IPS-NIHi7 (cell line): ENCODE measurements at regions not wholly inside any gene's neighbourhood (a gene's known extent, or its start where the extent isn't known, plus 50 kb on each side); places are given as distances from the start of the nearest gene placed in this dataset.
A peak's percentile ranks its signal among the peaks of the same experiment; 100 is the strongest.
"Not testable (repeated sequence)": the region's sequence is repeated elsewhere in the genome, so short reads cannot be mapped to it uniquely, and the experiment has no call there.

Experiments
- DNase-seq: peaks from one replicate; pipeline ENCODE4 v3.0.0; 2012; ENCODE audit warnings: mixed read lengths; ENCODE audit errors: extremely low spot score

DNA sequence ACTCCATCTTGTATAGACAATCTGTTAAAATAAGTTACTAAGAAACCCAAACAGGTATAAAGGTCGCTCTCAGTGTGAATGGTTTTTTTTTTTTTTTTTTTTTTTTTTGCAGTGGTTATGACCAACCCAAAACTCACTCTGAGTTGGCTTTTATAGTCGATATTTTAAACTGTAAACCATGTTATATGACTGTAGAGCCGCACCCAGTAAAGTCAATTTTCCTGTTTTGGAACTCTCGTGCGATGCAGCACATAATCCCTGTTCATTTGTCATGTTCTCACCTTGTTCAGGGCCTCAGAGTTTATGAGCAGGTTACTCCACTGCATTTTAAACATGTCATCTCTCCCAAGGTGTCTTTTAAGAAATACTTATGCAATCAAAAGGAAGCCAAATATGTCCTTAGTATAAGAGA, 112.5 kb downstream of the KLF5 start:
- DNase-seq: no peak

DNA sequence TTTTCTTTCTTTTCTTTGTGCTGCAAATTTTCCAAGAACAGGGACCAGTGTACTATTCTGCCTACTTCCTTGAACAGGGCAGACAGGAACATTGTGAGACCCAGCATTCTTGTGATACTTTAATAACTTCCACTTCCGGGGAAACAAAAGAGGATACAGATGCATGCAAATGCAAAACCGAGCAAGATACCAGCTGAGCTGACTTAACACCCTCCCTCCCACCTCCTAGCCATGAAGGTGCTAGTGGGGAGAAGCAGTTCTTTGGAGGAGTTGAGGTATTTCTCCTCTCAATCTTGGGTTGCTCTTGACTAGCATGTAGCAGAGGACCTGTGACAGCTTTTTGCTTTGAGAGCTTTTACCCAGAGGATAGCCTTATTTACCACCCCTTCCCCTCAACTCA, 111.2 kb downstream of the KLF5 start:
- DNase-seq: peak; percentile 23

DNA sequence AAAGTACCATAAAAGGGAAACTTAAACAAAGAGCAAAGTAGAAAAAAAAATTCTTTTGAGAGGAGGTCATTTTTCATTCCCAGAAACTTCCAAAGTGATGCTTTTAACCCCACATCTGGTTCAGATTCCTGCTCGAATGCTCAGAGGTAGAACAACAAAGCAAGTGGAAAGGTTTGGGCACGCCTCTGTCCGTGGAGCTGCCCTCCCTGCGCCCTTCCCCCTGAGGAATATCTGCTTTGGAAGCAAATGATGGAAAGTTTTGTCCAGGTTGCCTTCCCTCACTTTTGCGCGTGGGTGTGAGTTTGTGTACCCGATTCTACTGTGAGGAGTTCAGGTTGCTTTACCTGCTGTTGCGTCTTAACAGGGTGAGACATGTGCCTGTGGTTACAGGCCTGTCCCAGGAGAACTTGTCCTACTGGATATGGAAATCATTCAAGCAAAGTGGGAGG, 110.2 kb downstream of the KLF5 start:
- no peak for DNase-seq

DNA sequence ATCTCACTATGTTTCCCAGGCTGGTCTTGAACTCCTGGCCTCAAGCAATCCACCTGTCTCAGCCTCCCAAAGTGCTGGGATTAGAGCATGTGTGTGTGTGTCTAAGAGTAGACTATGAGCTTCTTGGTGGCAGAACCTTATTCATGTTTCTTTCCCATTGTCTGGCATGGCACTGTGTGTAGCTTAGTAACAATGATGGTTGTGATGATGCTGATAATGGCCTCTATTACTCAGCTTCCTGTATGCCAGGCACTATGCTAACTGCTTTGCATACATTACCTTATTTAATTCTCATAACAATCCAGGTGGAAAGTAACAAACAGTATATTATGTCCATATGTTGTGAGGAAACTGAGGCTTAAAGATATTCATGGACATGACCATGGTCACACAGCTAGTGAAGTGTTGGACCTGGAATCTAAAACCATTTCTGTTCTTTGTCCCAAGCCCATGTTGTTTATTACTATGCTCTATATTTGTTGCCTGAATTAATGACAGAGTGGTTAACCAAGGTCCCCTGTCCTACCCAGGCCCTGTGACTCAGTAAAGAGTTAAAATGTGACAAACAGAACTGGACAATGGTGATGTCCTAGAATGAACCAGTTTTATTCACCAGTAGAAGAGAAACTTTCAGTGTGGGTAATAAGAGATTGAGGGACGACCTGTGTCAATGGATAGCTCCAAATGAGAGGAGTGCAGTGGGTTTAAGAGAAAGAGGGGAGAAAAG, 109.6 kb downstream of the KLF5 start:
- no peak for DNase-seq

DNA sequence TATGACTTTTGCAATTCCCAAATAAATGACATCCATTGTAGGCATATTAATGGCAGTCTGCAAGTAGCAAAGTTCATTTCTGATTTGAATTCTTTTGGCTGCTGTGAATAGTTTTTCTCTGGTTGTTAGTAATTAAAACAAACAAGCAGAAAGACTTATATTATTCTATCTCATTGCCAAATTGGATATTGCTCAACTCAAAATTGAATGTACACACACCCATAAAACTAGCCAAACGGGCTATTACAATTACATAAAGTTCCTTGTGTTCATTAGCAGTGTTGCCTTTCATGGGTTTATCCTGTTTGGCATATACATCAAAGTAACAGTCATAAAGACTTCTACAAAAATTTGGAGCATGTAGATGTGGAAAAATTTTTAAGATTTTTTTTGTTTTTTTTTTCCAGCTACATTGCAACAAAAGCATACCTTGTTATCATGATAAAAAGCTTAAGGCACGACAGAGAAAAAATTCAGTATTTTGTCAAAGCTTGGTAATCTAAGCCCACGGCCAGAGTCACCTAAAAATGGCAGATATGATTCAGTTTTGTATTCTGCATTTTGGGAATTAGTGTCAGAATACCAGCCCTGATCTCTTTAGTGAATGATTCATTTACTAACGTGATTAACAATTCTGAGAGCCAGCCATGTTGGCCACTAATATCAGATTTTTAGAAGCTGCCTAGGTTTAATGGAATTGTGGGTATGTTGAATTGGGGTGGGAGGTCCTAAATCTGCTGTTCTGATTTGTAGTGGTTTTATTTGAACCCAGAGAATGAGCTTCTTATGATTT, 108.4 kb downstream of the KLF5 start:
- no peak for DNase-seq

DNA sequence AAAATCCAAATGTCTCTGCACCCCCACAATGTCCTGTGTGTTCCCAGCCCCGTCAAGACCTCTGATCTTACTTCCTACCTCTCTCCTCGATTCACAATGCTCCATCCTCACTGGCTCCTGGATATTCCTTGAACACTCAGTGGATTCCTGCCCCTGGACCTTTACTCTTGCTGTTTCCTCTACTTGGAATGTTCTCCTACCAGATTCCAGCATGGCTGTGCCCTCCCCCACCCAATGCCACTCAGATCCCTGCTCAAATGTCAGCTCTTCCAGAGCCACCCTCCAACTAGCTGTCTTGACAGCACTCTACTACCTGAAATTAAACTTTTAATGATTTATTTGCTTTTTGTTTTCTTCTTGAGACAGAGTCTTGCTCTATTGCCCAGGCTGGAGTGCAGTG, 107.4 kb downstream of the KLF5 start:
- no peak for DNase-seq

DNA sequence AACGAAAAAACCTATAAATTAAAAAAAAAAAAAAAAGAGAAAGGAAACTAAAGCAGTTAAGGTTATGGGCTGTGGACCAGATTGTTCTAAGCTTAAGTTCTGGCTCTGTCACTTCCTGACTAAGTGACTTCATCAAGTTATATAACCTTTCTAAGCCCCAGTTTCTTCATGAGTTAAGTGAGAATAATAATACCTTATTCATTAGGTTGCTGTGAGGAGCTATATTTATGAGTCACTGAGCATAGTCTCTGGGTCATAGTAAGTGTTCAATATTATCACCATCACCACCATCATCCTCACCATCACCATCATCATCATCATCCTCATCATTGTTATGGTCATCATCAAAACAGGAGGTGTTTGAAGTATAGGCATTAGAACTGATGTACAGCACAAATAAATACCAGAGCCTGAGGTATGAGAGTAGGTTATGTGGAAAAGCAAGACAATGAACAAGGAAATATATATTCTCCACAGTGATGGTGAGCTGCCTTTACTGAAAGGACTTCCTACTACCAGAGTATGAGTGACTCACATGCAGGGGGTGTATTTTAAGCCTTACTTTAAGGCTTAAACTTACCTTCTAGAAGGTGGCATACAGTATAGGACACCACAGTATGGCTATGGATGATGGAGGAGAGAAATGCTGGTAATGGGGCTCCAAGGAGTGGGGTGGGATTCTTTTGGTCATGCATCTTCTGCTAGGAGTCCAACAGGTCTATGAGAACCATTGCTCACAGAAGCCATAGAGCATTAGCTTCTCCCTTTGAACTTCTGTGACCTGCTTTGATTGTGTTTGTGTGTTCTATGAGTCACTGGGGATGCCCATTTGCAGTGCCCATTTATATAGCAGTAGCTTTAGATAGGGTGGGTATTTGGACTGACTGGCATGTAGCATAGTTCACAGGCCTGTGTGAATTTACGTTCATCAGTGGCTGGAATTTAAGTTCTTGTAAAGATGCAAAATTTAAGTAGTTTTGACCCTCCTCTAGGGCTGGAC, 104.4 kb downstream of the KLF5 start:
- no peak for DNase-seq

DNA sequence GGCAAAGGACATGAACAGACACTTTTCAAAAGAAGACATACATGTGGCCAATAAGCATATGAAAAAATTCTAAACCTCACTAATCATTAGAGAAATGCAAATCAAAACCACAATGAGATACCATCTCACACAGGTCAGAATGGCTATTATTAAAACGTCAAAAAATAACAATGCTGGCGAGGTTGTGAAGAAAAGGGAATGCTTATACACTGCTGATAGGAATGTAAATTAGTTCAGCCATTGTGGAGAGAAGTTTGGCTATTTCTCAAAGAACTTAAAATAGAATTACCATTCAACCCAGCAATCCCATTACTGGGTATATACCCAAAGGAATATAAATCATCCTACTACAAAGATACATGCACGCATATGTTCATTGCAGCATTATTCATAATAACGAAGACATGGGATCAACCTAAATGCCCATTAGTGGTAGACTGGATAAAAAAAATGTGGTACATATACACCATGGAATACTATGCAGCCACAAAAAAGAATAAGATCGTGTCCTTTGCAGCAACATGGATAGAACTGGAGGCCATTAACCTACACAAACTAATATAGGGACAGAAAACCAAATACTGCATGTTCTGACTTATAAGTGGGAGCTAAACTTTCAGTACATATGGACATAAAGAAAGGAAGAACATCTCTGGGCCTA, 101.7 kb downstream of the KLF5 start:
- not testable (repeated sequence) for DNase-seq

DNA sequence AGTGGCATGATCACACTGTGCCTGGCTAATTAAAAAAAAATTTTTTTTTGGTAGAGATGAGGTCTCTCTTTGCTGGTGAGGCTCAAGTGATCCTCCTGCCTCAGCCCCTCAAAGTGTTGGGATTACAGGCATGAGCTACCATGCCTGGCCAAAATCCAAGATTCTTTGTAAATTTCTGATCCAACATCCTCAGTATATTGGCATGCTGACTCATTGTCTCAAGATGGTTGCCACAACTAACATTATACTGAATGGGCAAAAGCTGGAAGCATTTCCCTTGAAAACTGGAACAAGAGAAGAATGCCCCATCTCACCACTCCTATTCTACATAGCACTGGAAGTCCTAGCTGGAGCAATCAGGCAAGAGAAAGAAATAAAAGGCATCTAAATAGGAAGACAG, 100.0 kb downstream of the KLF5 start:
- no peak for DNase-seq

DNA sequence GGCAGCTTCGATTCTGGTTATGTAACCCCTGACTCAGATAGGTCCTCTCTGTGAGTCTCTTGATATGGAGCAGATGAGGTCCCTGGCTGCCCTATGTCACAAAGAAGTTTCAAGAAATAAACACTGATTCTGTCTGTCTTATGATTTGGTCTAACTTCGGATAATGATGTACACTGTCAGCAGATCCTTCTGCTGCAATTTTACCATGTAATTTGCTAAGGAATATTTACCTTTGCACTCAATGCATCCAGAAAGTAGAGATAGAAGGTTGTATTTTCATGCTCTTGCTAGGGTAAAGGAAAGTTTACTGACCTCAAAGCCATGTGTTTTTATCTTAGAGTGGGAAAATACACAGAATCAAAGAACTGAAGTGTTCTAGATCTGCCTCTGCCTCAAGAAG, 98.2 kb downstream of the KLF5 start:
- no peak for DNase-seq

DNA sequence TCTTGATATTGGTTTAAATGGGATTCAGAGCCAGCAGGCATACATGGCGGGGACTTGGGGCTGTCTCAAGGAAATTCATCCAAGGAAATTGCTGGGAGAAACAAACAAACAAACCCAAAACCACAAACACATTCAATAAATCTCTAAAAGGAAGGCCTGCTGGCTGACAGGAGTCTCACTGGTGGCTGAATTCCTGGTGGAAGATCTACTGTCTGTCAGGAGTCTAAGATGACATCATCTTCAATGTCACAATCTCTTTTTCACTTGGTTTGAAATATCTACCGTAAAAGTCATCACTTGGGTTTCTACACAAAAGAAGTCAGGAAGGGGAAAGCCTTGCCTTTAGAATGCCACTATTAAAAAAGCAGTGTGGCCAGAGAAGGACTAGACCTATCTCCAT, 87.9 kb downstream of the KLF5 start:
- DNase-seq: no peak

DNA sequence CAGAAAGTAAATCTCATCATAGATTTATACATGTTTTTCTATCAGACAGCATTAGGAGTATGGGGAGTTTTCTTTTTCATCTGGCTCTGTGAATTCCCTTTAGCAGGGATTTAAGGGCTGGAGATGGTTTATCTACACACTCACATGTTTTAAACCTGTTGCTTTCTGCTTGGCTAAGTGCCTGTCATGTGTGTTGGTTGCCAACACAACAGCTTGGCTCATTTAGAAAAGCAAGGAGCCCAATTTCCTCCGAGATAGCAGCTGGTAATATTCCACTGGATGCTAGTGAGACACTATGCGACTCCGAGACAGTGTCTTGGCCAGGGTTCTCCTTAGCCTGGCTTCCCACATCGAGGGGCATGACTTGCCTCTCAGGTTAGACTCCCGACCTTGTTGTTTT, 83.3 kb downstream of the KLF5 start:
- DNase-seq: no peak

DNA sequence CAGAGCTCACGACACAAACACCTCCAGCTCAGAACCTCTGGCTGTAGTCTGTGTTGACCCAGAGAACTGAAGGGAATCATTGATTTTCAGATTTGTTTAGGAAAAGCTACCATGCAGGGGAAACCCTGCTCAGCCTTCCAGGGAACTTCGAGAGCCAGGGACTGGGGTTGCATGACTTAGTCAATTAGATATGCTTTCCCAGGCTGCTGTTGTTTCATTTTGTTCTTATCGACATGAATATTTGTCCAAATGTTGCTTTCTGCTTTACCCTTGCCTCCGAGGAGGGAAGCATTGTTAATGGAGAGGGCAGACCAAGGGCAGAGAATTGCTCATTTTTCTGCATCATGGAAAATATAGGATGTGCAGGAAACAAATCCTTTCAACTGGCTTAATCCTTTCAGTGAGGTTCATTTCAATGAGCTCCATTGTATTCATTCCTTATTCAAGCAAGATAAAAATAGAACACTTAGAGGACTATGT, 82.5 kb downstream of the KLF5 start:
- DNase-seq: no peak

DNA sequence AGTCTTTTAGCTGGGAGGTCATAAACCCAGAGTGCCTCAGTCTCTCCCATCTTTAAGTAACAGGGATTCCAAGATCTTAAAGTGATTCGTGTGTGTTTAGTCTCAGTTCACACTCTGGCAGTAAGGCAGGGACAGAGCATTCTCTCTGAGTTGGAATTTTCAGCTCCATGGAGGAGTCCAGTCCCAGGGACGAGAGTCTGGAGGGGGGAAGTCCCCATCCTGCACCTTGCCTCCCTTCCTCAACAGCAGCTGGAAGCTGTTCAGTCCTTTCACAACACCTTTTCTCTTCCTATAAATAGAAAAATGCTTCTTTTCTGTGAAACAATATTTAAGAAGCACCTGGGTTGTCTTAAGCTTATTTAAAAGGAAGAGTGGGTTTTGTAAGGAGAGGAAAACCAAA, 82.0 kb downstream of the KLF5 start:
- no peak for DNase-seq

DNA sequence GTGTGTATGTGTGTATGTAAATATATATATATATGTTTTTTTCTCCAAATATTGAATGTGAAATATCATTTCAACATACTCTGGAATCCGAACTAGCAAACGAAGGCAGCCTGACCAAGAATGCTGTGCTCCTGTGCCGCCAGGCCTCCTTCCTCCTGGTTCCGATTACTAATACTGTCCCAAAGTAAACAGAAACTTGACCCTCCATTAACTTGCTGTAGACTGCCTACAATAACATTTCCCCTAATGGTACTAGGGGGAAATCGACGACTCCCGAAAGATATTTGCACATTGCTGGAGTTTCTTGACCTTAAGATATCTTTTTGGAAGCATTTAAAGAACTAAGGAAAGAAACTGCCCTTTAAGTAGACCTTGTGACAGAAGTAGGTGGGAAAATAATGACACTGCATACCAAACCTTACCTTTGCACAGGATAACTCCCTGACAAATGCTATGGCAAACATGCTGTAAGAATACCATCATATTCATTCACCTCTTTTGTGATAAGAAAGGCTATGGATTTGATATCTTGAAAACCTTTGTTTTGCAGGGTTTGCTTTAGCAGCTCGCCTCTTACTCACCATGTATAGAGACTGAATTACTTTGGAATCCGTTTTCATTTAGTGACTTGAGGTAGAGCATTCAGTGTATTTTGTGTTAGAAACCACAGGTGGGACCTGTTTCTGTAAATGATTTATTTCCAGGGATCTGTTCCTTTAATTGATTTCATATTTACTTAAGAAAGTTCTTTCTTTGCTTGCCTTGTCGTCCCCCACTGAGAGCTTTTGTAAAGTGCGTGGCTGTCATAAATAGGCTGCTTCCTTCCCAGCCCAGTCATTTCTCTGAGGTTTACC, 80.1 kb downstream of the KLF5 start:
- DNase-seq: no peak

DNA sequence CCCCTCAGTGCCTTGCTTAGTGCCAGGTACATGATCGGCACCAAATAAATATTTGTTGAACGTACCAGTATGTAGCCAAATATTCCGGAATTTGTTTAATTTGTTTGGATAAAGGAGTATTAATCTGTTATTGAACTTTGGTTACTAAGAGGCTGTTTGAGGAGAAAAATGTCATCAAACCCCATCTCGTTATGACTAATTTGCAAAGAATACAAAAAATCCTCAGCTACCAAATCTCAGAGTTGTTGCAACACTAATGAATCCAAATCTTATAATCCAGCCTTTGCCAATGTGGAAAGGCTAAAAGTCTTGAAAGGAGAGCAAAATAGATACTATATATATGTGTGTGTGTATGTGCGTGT, 79.5 kb downstream of the KLF5 start:
- no peak for DNase-seq

DNA sequence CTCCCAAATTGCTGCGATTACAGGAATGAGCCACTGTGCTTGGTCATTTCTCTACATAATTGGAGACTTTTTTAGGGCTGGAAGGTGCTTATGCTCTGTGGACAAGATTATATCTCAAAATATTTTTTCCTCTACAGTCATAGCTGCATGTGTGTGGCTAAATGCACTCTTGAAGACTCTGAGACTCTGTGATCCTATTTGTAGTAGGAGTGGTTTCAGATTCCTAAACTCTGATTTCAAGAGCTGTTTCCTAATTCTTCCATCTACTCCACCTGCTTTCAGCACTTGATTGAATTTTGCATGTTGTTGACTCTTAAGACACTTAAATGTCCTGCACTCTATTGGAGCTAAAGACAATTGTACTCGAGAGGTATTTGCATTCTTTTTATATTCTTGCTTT, 78.0 kb downstream of the KLF5 start:
- DNase-seq: no peak

DNA sequence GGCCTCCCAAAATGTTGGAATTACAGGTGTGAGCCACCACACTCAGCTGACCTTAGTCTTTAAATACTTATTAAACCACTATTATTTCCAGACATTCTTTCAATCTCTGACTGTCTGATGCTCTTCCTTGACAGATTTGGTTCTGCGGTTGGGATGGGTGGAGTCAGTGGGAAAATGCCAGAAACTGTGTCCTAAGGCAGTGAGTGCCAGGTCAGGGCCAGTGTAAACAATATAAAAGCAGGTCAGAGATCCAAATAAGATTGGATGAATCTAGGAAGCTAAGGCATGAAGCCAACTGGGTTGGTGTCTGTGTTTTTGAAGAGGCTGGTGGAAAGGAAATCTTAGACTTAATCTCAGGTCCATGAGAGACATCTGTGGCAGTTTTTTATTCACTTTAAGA, 74.7 kb downstream of the KLF5 start:
- DNase-seq: no peak

DNA sequence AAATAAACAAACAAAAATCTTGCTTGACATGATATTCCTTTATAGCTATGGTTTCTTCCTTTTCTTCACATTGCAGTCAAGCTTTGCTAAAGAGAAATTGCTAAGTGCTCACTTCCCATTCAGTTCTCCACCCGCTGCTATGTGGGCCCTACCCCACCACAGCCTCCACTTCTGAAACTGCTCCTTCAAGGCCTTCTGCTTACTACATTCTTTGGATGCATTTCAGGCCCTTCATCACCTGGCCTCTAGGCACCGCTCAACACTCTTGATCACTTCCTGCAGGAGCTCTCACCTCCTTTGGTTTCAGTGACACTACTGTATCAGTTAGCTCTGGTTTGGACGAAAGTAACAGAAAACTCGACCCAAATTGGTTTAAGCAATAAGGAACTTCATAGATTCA, 72.4 kb downstream of the KLF5 start:
- no peak for DNase-seq

DNA sequence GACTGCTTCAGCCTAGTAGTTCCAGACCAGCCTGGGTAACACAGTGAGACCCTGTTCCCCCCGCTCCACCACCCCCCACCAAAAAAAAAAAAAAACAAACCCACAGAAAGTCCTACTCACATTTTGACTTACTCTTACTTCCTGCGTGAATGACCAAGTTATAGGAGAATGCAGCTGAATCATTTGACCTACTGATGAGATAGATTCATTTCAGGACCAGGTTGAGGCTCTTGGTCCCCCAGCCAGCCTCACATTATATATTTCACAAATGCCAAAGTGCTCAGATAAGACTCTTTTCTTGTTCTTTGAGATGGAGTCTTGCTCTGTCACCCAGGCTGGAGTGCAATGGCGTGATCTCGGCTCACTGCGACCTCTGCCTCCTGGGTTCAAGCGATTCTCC, 70.2 kb downstream of the KLF5 start:
- no peak for DNase-seq
